ENCODE measurements at regions not wholly inside any gene's neighbourhood (a gene's known extent, or its start where the extent isn't known, plus 50 kb on each side); places are given as distances from the start of the nearest gene placed in this dataset.

DNA sequence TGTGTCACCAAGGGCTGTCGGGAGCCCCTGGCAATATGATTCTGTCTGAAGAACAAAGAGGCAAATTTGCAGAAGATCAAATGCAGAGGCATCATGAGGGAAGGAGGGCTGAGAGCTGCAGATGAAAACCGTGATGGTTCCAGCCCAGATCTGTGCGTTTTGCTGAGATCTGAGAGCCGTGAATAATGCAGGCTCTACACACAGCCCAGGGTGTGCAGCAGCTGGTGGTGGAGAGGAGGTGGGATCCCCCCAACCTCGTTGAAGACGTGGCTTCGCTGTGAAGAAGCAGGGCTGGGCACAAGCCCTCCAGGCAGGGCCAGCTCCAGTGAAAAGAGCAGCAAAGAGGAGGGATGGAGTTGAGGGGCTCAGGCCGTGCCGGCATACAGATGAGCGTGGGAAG, 75.5 kb downstream of the TSPAN17 start:
- TF ChIP-seq, protein P1, sequence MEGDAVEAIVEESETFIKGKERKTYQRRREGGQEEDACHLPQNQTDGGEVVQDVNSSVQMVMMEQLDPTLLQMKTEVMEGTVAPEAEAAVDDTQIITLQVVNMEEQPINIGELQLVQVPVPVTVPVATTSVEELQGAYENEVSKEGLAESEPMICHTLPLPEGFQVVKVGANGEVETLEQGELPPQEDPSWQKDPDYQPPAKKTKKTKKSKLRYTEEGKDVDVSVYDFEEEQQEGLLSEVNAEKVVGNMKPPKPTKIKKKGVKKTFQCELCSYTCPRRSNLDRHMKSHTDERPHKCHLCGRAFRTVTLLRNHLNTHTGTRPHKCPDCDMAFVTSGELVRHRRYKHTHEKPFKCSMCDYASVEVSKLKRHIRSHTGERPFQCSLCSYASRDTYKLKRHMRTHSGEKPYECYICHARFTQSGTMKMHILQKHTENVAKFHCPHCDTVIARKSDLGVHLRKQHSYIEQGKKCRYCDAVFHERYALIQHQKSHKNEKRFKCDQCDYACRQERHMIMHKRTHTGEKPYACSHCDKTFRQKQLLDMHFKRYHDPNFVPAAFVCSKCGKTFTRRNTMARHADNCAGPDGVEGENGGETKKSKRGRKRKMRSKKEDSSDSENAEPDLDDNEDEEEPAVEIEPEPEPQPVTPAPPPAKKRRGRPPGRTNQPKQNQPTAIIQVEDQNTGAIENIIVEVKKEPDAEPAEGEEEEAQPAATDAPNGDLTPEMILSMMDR (IDR thresholded peaks at IDR 0.05): no peak
- TF ChIP-seq POLR2A (IDR thresholded peaks at IDR 0.05): no peak

Data from right lobe of liver (tissue), 4 donors.